ENCODE measurements at regions not wholly inside any gene's neighbourhood (a gene's known extent, or its start where the extent isn't known, plus 50 kb on each side); places are given as distances from the start of the nearest gene placed in this dataset.

DNA sequence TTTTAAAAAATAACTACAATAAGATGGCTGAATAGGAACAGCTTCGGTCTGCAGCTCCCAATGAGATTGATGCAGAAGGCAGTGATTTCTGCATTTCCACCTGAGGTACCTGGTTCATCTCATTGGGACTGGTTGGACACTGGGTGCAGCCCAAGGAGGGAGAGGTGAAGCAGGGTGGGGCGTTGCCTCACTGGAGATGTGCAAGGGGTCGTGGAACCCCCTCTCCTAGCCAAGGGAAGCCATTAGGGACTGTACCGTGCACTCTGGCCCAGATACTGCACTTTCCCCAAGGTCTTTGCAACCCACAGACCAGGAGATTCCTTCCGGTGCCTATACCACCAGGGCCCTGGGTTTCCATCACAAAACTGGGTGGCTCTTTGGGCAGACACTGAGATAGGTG is 640.1 kb downstream of the IQCM start:
- POLR2A ChIA-PET = no interaction called here
- CTCF ChIA-PET = no interaction called here

DNA sequence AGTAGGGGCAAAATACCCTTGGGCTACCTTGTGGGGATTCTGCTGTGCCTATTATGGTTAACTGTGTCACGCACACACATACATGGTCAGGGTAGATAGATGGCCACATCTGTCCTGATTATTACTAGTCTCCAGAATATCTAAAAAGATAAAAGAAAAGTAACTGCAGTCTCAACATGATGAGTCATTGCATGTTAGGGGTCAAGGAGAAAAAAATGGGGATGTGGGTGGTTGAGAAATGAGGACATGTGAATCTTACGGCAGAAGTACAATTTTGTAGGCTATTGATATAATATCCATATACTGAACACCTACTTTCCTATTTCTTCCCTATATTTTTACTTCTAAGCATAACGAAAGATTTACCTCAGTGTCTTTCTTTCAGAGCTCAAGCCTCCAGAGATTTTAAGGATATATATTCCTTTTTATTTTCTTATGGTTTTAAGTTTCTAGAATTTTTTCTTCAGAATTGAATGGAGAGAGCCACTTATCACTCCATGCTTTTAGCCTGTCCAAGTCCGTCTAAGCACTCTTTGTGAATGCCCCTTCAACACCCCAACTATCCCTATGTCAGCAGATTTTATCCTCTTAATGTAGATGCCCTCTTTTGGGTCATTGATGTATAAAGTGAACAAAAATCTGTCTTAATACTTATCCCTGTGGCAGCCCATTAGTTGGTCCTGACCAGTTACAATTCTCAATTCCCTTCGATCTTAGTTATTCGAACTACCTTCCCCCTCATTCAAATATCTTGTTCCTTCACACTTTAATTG is 642.2 kb downstream of the IQCM start:
- no peak for DNase-seq (ENCODE audit: low read depth, low spot score)
- TF ChIP-seq, protein P1, sequence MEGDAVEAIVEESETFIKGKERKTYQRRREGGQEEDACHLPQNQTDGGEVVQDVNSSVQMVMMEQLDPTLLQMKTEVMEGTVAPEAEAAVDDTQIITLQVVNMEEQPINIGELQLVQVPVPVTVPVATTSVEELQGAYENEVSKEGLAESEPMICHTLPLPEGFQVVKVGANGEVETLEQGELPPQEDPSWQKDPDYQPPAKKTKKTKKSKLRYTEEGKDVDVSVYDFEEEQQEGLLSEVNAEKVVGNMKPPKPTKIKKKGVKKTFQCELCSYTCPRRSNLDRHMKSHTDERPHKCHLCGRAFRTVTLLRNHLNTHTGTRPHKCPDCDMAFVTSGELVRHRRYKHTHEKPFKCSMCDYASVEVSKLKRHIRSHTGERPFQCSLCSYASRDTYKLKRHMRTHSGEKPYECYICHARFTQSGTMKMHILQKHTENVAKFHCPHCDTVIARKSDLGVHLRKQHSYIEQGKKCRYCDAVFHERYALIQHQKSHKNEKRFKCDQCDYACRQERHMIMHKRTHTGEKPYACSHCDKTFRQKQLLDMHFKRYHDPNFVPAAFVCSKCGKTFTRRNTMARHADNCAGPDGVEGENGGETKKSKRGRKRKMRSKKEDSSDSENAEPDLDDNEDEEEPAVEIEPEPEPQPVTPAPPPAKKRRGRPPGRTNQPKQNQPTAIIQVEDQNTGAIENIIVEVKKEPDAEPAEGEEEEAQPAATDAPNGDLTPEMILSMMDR (IDR thresholded peaks at IDR 0.05; ENCODE audit: insufficient read depth, low read length, missing control alignments) = no peak
- ChIA-PET CTCF (no interaction called here), POLR2A (no interaction called here)
- H3K4me3 ChIP-seq (ENCODE audit: low read depth, low read length) = no peak overlapping the region

More for the DNA sequence above, 640.1 kb downstream of the IQCM start:
- no peak overlapping the region for H3K4me3 ChIP-seq (ENCODE audit: low read depth, low read length)
- DNase-seq (ENCODE audit: low read depth, low spot score) = no peak
- TF ChIP-seq, protein P1 (IDR thresholded peaks at IDR 0.05; ENCODE audit: insufficient read depth, low read length, missing control alignments) = no peak

DNA sequence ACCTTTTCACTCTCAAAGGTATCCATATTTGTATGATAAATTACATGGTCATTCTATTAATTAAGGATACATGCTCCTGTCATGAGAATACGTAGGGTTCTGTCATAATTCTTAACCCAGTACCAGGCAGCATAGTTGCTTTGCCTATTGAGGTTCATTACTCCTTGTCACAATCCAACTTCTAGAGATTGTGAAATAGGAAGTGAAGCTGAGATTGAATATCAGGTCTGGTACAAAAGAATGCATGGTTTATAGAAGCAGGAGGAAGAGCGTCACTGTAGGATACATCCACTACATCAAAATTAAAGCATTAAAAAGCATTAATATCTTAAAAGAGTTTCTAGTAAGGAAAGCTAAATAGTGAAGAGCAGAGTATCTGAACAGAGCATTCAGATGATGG is 647.0 kb downstream of the IQCM start:
- POLR2A ChIA-PET = no interaction called here
- CTCF ChIA-PET = no interaction called here
- DNase-seq (ENCODE audit: low read depth, low spot score) = no peak
- TF ChIP-seq, protein P1 (IDR thresholded peaks at IDR 0.05; ENCODE audit: insufficient read depth, low read length, missing control alignments) = no peak
- H3K4me3 ChIP-seq (ENCODE audit: low read depth, low read length) = no peak overlapping the region

DNA sequence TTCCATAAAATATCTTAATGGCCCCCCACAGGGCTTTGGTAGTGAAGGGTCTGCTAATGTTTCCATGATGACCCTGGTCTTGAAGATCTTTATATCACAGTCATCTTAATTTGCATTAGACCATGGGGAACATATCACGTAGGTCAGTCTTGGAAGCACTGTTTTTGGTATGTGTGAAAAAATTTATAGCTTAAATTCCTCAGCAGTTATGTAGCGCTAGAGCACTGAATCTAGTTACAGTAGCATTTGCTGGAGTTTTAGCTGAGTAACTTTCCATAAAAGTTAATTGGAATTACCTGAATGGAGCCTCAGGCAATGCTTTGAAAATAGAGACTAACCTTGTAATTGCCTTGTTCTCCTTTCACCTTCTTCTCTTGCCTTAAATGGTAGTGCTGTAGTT is 648.8 kb downstream of the IQCM start:
- DNase-seq (ENCODE audit: low read depth, low spot score) = no peak
- H3K4me3 ChIP-seq (ENCODE audit: low read depth, low read length) = no peak overlapping the region
- CTCF ChIA-PET = interaction anchor here (0.6 kb wide), 1 partner anchor 12 kb away, joined by 3 read pairs; no protein-coding TSS in a partner anchor
- POLR2A ChIA-PET = no interaction called here
- TF ChIP-seq, protein P1 (IDR thresholded peaks at IDR 0.05; ENCODE audit: insufficient read depth, low read length, missing control alignments) = no peak

DNA sequence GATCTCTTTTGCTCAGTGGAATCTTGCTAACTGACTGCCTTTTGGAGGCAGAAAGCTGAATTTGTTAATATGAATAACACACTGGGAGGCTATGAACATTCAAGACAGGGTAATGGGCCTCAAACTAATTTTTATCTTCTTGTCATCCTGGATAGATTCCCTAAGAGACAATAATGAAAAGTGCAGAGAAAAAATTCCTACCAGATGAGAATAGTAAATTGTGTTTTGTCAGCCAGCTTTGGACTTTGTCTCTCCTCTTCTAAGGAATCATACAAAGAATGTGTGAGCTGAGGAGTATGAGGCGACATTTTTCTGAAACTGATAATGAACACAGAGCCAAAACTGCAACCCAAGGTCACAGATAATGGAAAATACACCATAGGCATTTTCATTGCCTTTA is 649.3 kb downstream of the IQCM start:
- no peak for DNase-seq (ENCODE audit: low read depth, low spot score)
- ChIA-PET CTCF (no interaction called here), POLR2A (no interaction called here)
- TF ChIP-seq, protein P1 (IDR thresholded peaks at IDR 0.05; ENCODE audit: insufficient read depth, low read length, missing control alignments) = no peak
- H3K4me3 ChIP-seq (ENCODE audit: low read depth, low read length) = no peak overlapping the region

DNA sequence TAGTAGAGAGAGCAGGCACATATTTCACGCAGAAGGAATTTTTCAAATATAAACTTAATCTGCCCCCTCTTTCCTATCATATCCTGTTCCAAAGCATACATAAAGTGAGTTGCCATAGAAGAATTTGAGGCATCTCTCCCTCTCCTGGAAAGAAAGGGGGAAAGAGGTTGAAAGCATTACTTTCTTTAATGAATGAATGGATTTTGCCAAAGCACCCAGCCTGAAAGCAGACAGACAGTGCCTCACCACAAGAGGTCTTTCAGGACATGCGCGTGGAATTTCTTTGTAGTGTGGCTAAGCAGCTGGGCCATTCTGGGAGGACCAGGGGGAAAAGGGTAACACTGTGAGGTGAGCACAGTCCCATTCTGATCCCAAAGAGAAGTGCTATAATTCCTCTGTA is 651.4 kb downstream of the IQCM start:
- POLR2A ChIA-PET = no interaction called here
- TF ChIP-seq, protein P1 (IDR thresholded peaks at IDR 0.05; ENCODE audit: insufficient read depth, low read length, missing control alignments) = no peak
- CTCF ChIA-PET = no interaction called here
- no peak overlapping the region for H3K4me3 ChIP-seq (ENCODE audit: low read depth, low read length)
- DNase-seq (ENCODE audit: low read depth, low spot score) = no peak
